HG03045 (cell line): ENCODE measurements at regions not wholly inside any gene's neighbourhood (a gene's known extent, or its start where the extent isn't known, plus 50 kb on each side); places are given as distances from the start of the nearest gene placed in this dataset.
"Not testable (repeated sequence)": the region's sequence is repeated elsewhere in the genome, so short reads cannot be mapped to it uniquely, and the experiment has no call there.

Experiments used
- ATAC-seq: cut with Tn5 transposase; IDR thresholded peaks from one replicate; pipeline ENCODE4 v1.9.1; 2021; ENCODE audit warnings: mild to moderate bottlenecking, moderate library complexity; ENCODE audit not compliant: unreplicated experiment

GRCh38 chr5:61215996-61216395 lies 53.7 kb upstream of the SMIM15 start:
- no peak for ATAC-seq

- ATAC-seq = no peak
Measured at GRCh38 chr5:61216741-61217140, 54.5 kb upstream of the SMIM15 start.

GRCh38 chr5:61217214-61217613 lies 54.9 kb upstream of the SMIM15 start:
- no peak for ATAC-seq

GRCh38 chr5:61228229-61228628 lies 66.0 kb upstream of the SMIM15 start:
- ATAC-seq = no peak

- ATAC-seq = peak; percentile 73
Measured at GRCh38 chr5:61228691-61229280, 66.5 kb upstream of the SMIM15 start.

GRCh38 chr5:61229416-61229815 lies 67.1 kb upstream of the SMIM15 start:
- ATAC-seq = no peak

GRCh38 chr5:61230492-61230891 lies 68.2 kb upstream of the SMIM15 start:
- no peak for ATAC-seq

GRCh38 chr5:61231813-61232212 lies 69.5 kb upstream of the SMIM15 start:
- ATAC-seq = no peak

GRCh38 chr5:61232490-61233050 lies 70.3 kb upstream of the SMIM15 start:
- ATAC-seq = no peak

- ATAC-seq = no peak
Measured at GRCh38 chr5:61234019-61234418, 71.8 kb upstream of the SMIM15 start.

GRCh38 chr5:61236715-61237114 lies 74.4 kb upstream of the SMIM15 start:
- ATAC-seq = not testable (repeated sequence)

GRCh38 chr5:61245486-61245885 lies 83.2 kb upstream of the SMIM15 start:
- no peak for ATAC-seq

- no peak for ATAC-seq
Measured at GRCh38 chr5:61245936-61246335, 83.7 kb upstream of the SMIM15 start.

- ATAC-seq = no peak
Measured at GRCh38 chr5:61246768-61247307, 84.6 kb upstream of the SMIM15 start.

GRCh38 chr5:61251874-61252642 lies 80.0 kb upstream of the ZSWIM6 start:
- no peak for ATAC-seq

- no peak for ATAC-seq
Measured at GRCh38 chr5:61252643-61252925, 79.5 kb upstream of the ZSWIM6 start.

GRCh38 chr5:61253547-61253946 lies 78.5 kb upstream of the ZSWIM6 start:
- no peak for ATAC-seq

- no peak for ATAC-seq
Measured at GRCh38 chr5:61254969-61255555, 77.0 kb upstream of the ZSWIM6 start.

- no peak for ATAC-seq
Measured at GRCh38 chr5:61256474-61256873, 75.6 kb upstream of the ZSWIM6 start.

GRCh38 chr5:61257421-61257820 lies 74.6 kb upstream of the ZSWIM6 start:
- ATAC-seq = no peak

- no peak for ATAC-seq
Measured at GRCh38 chr5:61261136-61261535, 70.9 kb upstream of the ZSWIM6 start.

GRCh38 chr5:61262080-61262479 lies 70.0 kb upstream of the ZSWIM6 start:
- ATAC-seq = no peak
